MM.1S (cell line): ENCODE measurements at regions not wholly inside any gene's neighbourhood (a gene's known extent, or its start where the extent isn't known, plus 50 kb on each side); places are given as distances from the start of the nearest gene placed in this dataset.
"Not testable (repeated sequence)": the region's sequence is repeated elsewhere in the genome, so short reads cannot be mapped to it uniquely, and the experiment has no call there.

Experiments used
- DNase-seq: peaks from one replicate; pipeline ENCODE4 v3.0.0-alpha.2; 2015
- H2AFZ ChIP-seq: fragments of 300-600 bp; sonication (generic); 2 replicates; pipeline ENCODE4 v1.6.0; 2016; ENCODE audit warnings: antibody characterized with exemption, low read length
- H3F3A ChIP-seq: fragments of 300-600 bp; sonication (generic); 2 replicates; pipeline ENCODE4 v1.6.1; 2016; ENCODE audit warnings: mild to moderate bottlenecking, antibody characterized with exemption, low read length, moderate library complexity, mixed read lengths; ENCODE audit not compliant: insufficient read depth
- H3K27ac ChIP-seq: fragments of 300-600 bp; sonication (generic); 2 replicates; pipeline ENCODE4 v1.5.1; 2016; ENCODE audit warnings: mild to moderate bottlenecking, low read length
- H3K27me3 ChIP-seq: fragments of 300-600 bp; sonication (generic); replicated peaks from 2 replicates; pipeline ENCODE4 v1.6.0; 2016; ENCODE audit warnings: low read length; ENCODE audit not compliant: insufficient read depth
- H3K36me3 ChIP-seq: fragments of 300-600 bp; sonication (generic); replicated peaks from 2 replicates; pipeline ENCODE4 v1.6.1; 2016; ENCODE audit warnings: mild to moderate bottlenecking, low read length, mixed read lengths; ENCODE audit not compliant: insufficient read depth
- H3K4me1 ChIP-seq: fragments of 300-600 bp; sonication (generic); 2 replicates; pipeline ENCODE4 v1.6.1; 2016; ENCODE audit warnings: low read length, mixed read lengths
- H3K4me2 ChIP-seq: fragments of 300-600 bp; sonication (generic); 2 replicates; pipeline ENCODE4 v1.6.0; 2016; ENCODE audit warnings: low read depth, low read length
- H3K4me3 ChIP-seq: fragments of 300-600 bp; sonication (generic); 2 replicates; pipeline ENCODE4 v1.5.1; 2016; ENCODE audit warnings: low read length, mixed read lengths
- H3K79me2 ChIP-seq: fragments of 300-600 bp; sonication (generic); 2 replicates; pipeline ENCODE4 v1.6.1; 2016; ENCODE audit warnings: mixed run types, low read length, mixed read lengths
- H3K9ac ChIP-seq: fragments of 300-600 bp; sonication (generic); 2 replicates; pipeline ENCODE4 v1.6.1; 2016; ENCODE audit warnings: low read length, mixed read lengths
- H3K9me2 ChIP-seq: fragments of 300-600 bp; sonication (generic); replicated peaks from 2 replicates; pipeline ENCODE4 v1.6.1; 2016; ENCODE audit warnings: mild to moderate bottlenecking, low read length, mixed read lengths; ENCODE audit not compliant: insufficient read depth
- H3K9me3 ChIP-seq: fragments of 300-600 bp; sonication (generic); replicated peaks from 2 replicates; pipeline ENCODE4 v1.6.1; 2016; ENCODE audit warnings: mild to moderate bottlenecking, low read length, mixed read lengths; ENCODE audit not compliant: insufficient read depth
- H4K20me1 ChIP-seq: fragments of 300-600 bp; sonication (generic); 2 replicates; pipeline ENCODE4 v1.6.1; 2016; ENCODE audit warnings: mild to moderate bottlenecking, low read length, moderate library complexity, mixed read lengths; ENCODE audit not compliant: insufficient read depth
- CTCF ChIP-seq: fragments of 300-600 bp; sonication (generic); IDR thresholded peaks from 2 replicates; pipeline ENCODE4 v1.5.1; 2016; ENCODE audit warnings: antibody characterized with exemption, low read length, mixed read lengths
- EZH2 ChIP-seq: fragments of 300-600 bp; sonication (generic); optimal IDR thresholded peaks from 2 replicates; pipeline ENCODE3; 2017; ENCODE audit warnings: low read depth, mild to moderate bottlenecking, antibody characterized with exemption, low read length, mixed read lengths
- EZH2phosphoT487 ChIP-seq: fragments of 300-600 bp; sonication (generic); IDR thresholded peaks from 2 replicates; pipeline ENCODE4 v1.6.1; 2018; ENCODE audit warnings: antibody characterized with exemption, low read length

GRCh38 chr14:34050606-34051005 is 99.7 kb upstream of the EGLN3 start:
- Histone ChIP-seq H3K36me3 (no peaks in the 10 kb centered on the region), H4K20me1 (no peaks in the 10 kb centered on the region), H3F3A (no peaks in the 10 kb centered on the region), H3K4me3 (no peak overlapping the region), H3K9ac (no peak overlapping the region), H3K79me2 (no peaks in the 10 kb centered on the region), H3K9me2 (no peaks in the 10 kb centered on the region), H3K4me1 (no peaks in the 10 kb centered on the region), H3K4me2 (no peak overlapping the region), H3K27me3 (no peaks in the 10 kb centered on the region), H3K9me3 (no peaks in the 10 kb centered on the region), H2AFZ (no peak overlapping the region), H3K27ac (no peak overlapping the region)
- TF ChIP-seq EZH2phosphoT487 (no peak), CTCF (no peak), EZH2 (no peak)
- no peak for DNase-seq

- Histone ChIP-seq H3K4me3 (no peak overlapping the region), H3K4me1 (no peaks in the 10 kb centered on the region), H3F3A (no peaks in the 10 kb centered on the region), H3K79me2 (no peaks in the 10 kb centered on the region), H3K27me3 (no peaks in the 10 kb centered on the region), H3K9ac (no peak overlapping the region), H4K20me1 (no peaks in the 10 kb centered on the region), H3K9me2 (no peaks in the 10 kb centered on the region), H3K9me3 (no peaks in the 10 kb centered on the region), H3K27ac (no peak overlapping the region), H3K4me2 (no peak overlapping the region), H2AFZ (no peak overlapping the region), H3K36me3 (no peaks in the 10 kb centered on the region)
- DNase-seq, result no peak
- TF ChIP-seq EZH2phosphoT487 (no peak), CTCF (no peak), EZH2 (no peak)
Measured at GRCh38 chr14:34049790-34050189, 98.9 kb upstream of the EGLN3 start.

GRCh38 chr14:34049187-34049586 is 98.3 kb upstream of the EGLN3 start:
- H3K36me3 ChIP-seq, H4K20me1 ChIP-seq, H3K4me3 ChIP-seq, H3K9ac ChIP-seq, H3K9me2 ChIP-seq, H3K9me3 ChIP-seq, DNase-seq, H3K4me2 ChIP-seq, H3K27me3 ChIP-seq, H3K27ac ChIP-seq, H2AFZ ChIP-seq, H3F3A ChIP-seq, H3K4me1 ChIP-seq, H3K79me2 ChIP-seq: not testable (repeated sequence)

- H3K4me3 ChIP-seq, result no peak overlapping the region
- no peak overlapping the region for H3K27ac ChIP-seq
- no peak overlapping the region for H3K9ac ChIP-seq
- DNase-seq, result no peak
- H2AFZ ChIP-seq, result no peak overlapping the region
- H3K4me1 ChIP-seq, result 0 out of 2 replicates have a peak, but pooled peaks cover 4% of the 10 kb centered on the region
- H3K27me3 ChIP-seq, result no peaks in the 10 kb centered on the region
- H3K4me2 ChIP-seq, result no peak overlapping the region
- H3F3A ChIP-seq, result no peaks in the 10 kb centered on the region
- no peaks in the 10 kb centered on the region for H3K36me3 ChIP-seq
- H4K20me1 ChIP-seq, result no peaks in the 10 kb centered on the region
- no peaks in the 10 kb centered on the region for H3K9me3 ChIP-seq
- TF ChIP-seq EZH2 (no peak), EZH2phosphoT487 (no peak), CTCF (no peak)
- H3K9me2 ChIP-seq, result no peaks in the 10 kb centered on the region
- no peaks in the 10 kb centered on the region for H3K79me2 ChIP-seq
Measured at GRCh38 chr14:34046799-34047520, 96.1 kb upstream of the EGLN3 start.
